Adrenal gland (tissue), 9 donors: ENCODE measurements at regions not wholly inside any gene's neighbourhood (a gene's known extent, or its start where the extent isn't known, plus 50 kb on each side); places are given as distances from the start of the nearest gene placed in this dataset.

ENCODE experiments used
- DNase-seq, 7 donors: peaks; one replicate each; pipeline ENCODE4 v3.0.0-alpha.2; 2019 to 2020
- H3K27ac ChIP-seq, 5 donors: fragments of 200-600 bp; sonication (generic) in 4 of 5; 1 replicate in 3 of 5; 2 replicates in 2 of 5; pipeline versions ENCODE4 v1.5.1 to v1.8.0; 2016 to 2020; ENCODE audit warnings: mild to moderate bottlenecking in 1 of 5
- H3K27me3 ChIP-seq: fragments of 200-600 bp; 2 replicates; pipeline ENCODE4 v1.8.0; 2021
- H3K36me3 ChIP-seq, 2 donors: fragments of 200-600 bp; replicated peaks in 1 of 2; 1 replicate in 1 of 2; 2 replicates in 1 of 2; pipeline versions ENCODE4 v1.5.1 to v1.8.0; 2018 to 2022
- H3K4me1 ChIP-seq, 2 donors: fragments of 200-600 bp; replicated peaks in 1 of 2; 1 replicate in 1 of 2; 2 replicates in 1 of 2; pipeline versions ENCODE4 v1.5.1 to v1.8.0; 2018 to 2021
- H3K4me3 ChIP-seq, 4 donors: fragments of 200-600 bp; sonication (generic) in 3 of 4; one replicate each; pipeline ENCODE4 v1.5.1; 2016 to 2018
- H3K9me3 ChIP-seq, 3 donors: fragments of 200-600 bp; sonication (generic) in 1 of 3; replicated peaks in 1 of 3; 1 replicate in 2 of 3; 2 replicates in 1 of 3; pipeline versions ENCODE4 v1.5.1 to v1.8.0; 2016 to 2021
- CTCF ChIP-seq, 6 experiments: fragments of 450-650 bp in 4 of 6; fragments of 200-600 bp in 2 of 6; sonication (generic) in 1 of 6; IDR thresholded peaks; 1 replicate in 5 of 6; 2 replicates in 1 of 6; pipeline versions ENCODE4 v1.5.1 to v1.8.0; 2016 to 2021; ENCODE audit warnings: antibody characterized with exemption in 6 of 6, mild to moderate bottlenecking in 2 of 6, moderate library complexity in 1 of 6
- POLR2A ChIP-seq, 2 donors: fragments of 450-650 bp; IDR thresholded peaks; one replicate each; pipeline ENCODE4 v1.6.1; 2017; ENCODE audit warnings: antibody characterized with exemption in 2 of 2, mild to moderate bottlenecking in 2 of 2, moderate library complexity in 1 of 2
- WGBS, 4 donors: extraction: QIAGEN DNeasy Blood & Tissue Kit in 2 of 4; methylation state at CpG; one replicate each; pipeline versions ENCODE4 v1.1.5 to v1.1.7; 2013 to 2017; 5-methylcytosine and 5-hydroxymethylcytosine counted together
- intact Hi-C, 2 donors: fragments of 100-400 bp; cut with DNase I; formaldehyde crosslinking; loops; one replicate each; pipeline versions ENCODE4 v1.14.1 to v1.15.0; 2022 to 2023
- donor health status: healthy with polysubstance abuse.
- donor health status: Bipolar disorder and iron deficiency.
- donor health status: DM: yes; HTN: yes; CAD: no.
- donor health status: DM: no; HTN: no; CAD: no.
- donor health status: DM: no; HTN: no; CAD: no.

GRCh38 chr13:94776956-94777355 is 64.6 kb upstream of the SOX21 start:
- H3K27me3 ChIP-seq = no peaks in the 10 kb centered on the region
- no peak overlapping the region for H3K27ac ChIP-seq
- 68 to 81% (median 74%) methylated on average over 1 of the region's 1 CpG for WGBS, 4 donors
- intact Hi-C loops = no loop called here
- H3K9me3 ChIP-seq = no peaks in the 10 kb centered on the region
- TF ChIP-seq POLR2A (IDR thresholded peaks at IDR 0.05) (no peak), CTCF (IDR thresholded peaks at IDR 0.05) (no peak)
- no peaks in the 10 kb centered on the region for H3K36me3 ChIP-seq
- no peak overlapping the region for H3K4me3 ChIP-seq
- no peaks in the 10 kb centered on the region for H3K4me1 ChIP-seq
- no peak for DNase-seq

GRCh38 chr13:94776300-94776699 is 64.0 kb upstream of the SOX21 start:
- TF ChIP-seq POLR2A (IDR thresholded peaks at IDR 0.05) = no peak
- no peak for TF ChIP-seq CTCF (IDR thresholded peaks at IDR 0.05)
- Histone ChIP-seq H3K27ac (no peak overlapping the region), H3K4me1 (no peaks in the 10 kb centered on the region), H3K36me3 (no peaks in the 10 kb centered on the region), H3K9me3 (no peaks in the 10 kb centered on the region), H3K27me3 (no peaks in the 10 kb centered on the region), H3K4me3 (no peak overlapping the region)
- intact Hi-C loops = no loop called here
- DNase-seq = no peak
- 80 to 95% (median 90%) methylated on average over 7 to 11 of the region's 11 CpGs for WGBS, 4 donors

- TF ChIP-seq POLR2A (IDR thresholded peaks at IDR 0.05) = no peak
- TF ChIP-seq CTCF (IDR thresholded peaks at IDR 0.05) = no peak
- no peak for DNase-seq
- 71 to 82% (median 74%) methylated on average over 7 of the region's 7 CpGs for WGBS, 4 donors
- Histone ChIP-seq H3K4me3 (no peak overlapping the region), H3K27me3 (no peaks in the 10 kb centered on the region), H3K9me3 (no peaks in the 10 kb centered on the region), H3K36me3 (no peaks in the 10 kb centered on the region), H3K27ac (no peak overlapping the region), H3K4me1 (no peaks in the 10 kb centered on the region)
- intact Hi-C loops = no loop called here
Measured at GRCh38 chr13:94765814-94766213, 53.5 kb upstream of the SOX21 start.

GRCh38 chr13:94764576-94765321 is 52.4 kb upstream of the SOX21 start:
- Histone ChIP-seq H3K27ac (no peak overlapping the region), H3K4me1 (no peaks in the 10 kb centered on the region), H3K9me3 (no peaks in the 10 kb centered on the region), H3K36me3 (no peaks in the 10 kb centered on the region), H3K4me3 (no peak overlapping the region), H3K27me3 (no peaks in the 10 kb centered on the region)
- no peak for DNase-seq
- 79 to 93% (median 87%) methylated on average over 2 of the region's 2 CpGs for WGBS, 4 donors
- TF ChIP-seq POLR2A (IDR thresholded peaks at IDR 0.05) = no peak
- no peak for TF ChIP-seq CTCF (IDR thresholded peaks at IDR 0.05)
- intact Hi-C loops = no loop called here
